Tibial artery (tissue), 4 donors: ENCODE measurements at regions not wholly inside any gene's neighbourhood (a gene's known extent, or its start where the extent isn't known, plus 50 kb on each side); places are given as distances from the start of the nearest gene placed in this dataset.

Source experiments
- DNase-seq, 2 donors: peaks; one replicate each; pipeline ENCODE4 v3.0.0-alpha.2; 2019
- H3K27ac ChIP-seq, 2 donors: fragments of 200-600 bp; sonication (generic) in 1 of 2; 1 replicate in 1 of 2; 2 replicates in 1 of 2; pipeline ENCODE4 v1.5.1; 2018 to 2019; ENCODE audit warnings: mild to moderate bottlenecking in 1 of 2
- H3K27me3 ChIP-seq, 2 donors: fragments of 200-600 bp; sonication (generic) in 1 of 2; one replicate each; pipeline versions ENCODE4 v1.5.1 to v1.6.0; 2016 to 2019
- H3K36me3 ChIP-seq, 3 donors: fragments of 200-600 bp; sonication (generic) in 2 of 3; one replicate each; pipeline ENCODE4 v1.5.1; 2016 to 2019; ENCODE audit warnings: mild to moderate bottlenecking in 2 of 3
- H3K4me1 ChIP-seq, 4 donors: fragments of 200-600 bp; sonication (generic) in 2 of 4; 1 replicate in 3 of 4; 2 replicates in 1 of 4; pipeline ENCODE4 v1.5.1; 2016 to 2019
- H3K4me3 ChIP-seq, 2 donors: fragments of 200-600 bp; sonication (generic) in 1 of 2; 1 replicate in 1 of 2; 2 replicates in 1 of 2; pipeline ENCODE4 v1.5.1; 2018 to 2019; ENCODE audit warnings: mild to moderate bottlenecking in 2 of 2
- H3K9me3 ChIP-seq, 3 donors: fragments of 200-600 bp; sonication (generic) in 1 of 3; one replicate each; pipeline ENCODE4 v1.5.1; 2016 to 2019
- intact Hi-C: fragments of 100-400 bp; cut with DNase I; formaldehyde crosslinking; loops from one replicate; pipeline ENCODE4 v1.15.0; 2023; ENCODE audit warnings: low total_unique reads
- TF ChIP-seq, protein P1 (sequence below), 2 experiments: fragments of 200-600 bp in 1 of 2; fragments of 450-650 bp in 1 of 2; IDR thresholded peaks; one replicate each; pipeline ENCODE4 v1.5.1; 2017 to 2019; ENCODE audit warnings: antibody characterized with exemption in 2 of 2, mild to moderate bottlenecking in 1 of 2, moderate library complexity in 1 of 2

DNA sequence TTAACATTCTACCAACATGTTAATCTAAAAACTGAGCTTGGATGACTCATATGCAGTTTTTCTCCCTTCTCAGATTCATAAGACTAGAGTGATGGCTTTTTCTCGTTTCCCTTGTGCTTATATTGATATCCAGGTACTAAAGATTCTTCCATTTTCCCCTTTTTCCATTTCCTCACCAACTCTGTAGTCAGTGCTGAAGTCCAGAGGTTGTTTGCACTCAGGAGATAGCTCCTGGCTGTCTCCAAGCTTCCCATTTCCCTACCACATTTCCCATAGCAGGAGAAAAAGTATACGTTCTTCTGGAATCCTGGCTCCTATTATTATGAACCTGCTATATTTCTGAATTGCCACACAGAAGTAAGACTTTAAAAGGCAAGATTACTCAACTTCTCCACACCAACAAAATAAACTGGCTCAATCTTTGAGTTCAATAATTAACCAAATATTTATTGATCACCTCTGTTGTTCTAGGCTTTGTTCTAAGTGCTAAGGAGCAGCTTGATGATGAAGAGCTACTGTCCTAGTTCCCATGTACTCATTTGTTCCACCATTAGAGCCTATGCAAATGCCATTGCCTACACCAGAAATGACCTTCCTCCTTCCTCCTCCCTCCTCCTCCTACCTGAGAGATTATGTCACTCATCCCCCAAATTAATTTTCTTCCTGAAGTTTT, 454.4 kb upstream of the RPS6KA3 start:
- Histone ChIP-seq H3K27ac (no peak overlapping the region), H3K27me3 (no peaks in the 10 kb centered on the region), H3K36me3 (no peaks in the 10 kb centered on the region), H3K4me1 (no peaks in the 10 kb centered on the region), H3K9me3 (no peaks in the 10 kb centered on the region), H3K4me3 (no peak overlapping the region)
- no peak for DNase-seq
- intact Hi-C loops = no loop called here
- TF ChIP-seq, protein P1, sequence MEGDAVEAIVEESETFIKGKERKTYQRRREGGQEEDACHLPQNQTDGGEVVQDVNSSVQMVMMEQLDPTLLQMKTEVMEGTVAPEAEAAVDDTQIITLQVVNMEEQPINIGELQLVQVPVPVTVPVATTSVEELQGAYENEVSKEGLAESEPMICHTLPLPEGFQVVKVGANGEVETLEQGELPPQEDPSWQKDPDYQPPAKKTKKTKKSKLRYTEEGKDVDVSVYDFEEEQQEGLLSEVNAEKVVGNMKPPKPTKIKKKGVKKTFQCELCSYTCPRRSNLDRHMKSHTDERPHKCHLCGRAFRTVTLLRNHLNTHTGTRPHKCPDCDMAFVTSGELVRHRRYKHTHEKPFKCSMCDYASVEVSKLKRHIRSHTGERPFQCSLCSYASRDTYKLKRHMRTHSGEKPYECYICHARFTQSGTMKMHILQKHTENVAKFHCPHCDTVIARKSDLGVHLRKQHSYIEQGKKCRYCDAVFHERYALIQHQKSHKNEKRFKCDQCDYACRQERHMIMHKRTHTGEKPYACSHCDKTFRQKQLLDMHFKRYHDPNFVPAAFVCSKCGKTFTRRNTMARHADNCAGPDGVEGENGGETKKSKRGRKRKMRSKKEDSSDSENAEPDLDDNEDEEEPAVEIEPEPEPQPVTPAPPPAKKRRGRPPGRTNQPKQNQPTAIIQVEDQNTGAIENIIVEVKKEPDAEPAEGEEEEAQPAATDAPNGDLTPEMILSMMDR (IDR thresholded peaks at IDR 0.05) = no peak

DNA sequence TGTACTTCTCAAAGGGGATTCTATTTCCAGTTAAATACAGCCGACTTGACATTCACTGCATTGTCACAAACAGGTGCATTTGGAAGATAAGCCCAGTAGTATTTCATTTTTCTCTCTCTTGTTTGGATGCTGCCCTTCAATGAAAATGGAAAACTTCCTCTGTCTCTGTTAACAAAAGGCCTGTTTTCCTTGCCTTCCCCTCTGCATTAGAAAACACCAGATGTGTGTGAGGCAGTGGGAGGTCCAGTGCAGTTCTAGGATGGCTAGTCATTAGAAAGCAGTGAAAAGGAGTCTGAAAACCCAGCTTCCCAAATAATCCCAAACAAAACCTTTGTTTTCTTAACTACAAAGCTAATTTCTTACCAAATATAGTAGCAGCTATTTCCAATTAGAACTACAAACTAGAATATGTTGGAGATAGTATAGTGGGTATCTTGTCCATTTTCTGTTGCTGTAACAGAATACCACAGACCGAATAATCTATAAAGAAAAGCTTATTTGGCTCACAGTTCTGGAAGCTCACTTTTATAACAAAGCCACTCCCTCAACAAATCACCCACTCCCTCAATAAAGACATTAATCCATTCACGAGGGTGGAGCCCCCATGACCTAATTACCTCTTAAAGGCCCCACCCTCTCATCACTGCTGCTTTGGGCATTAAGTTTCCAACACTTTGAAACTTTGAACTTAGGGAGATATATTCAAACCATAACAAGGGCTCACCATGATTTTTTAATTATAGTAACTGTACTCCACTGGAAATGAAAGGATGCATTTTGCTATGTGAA, 452.1 kb upstream of the RPS6KA3 start:
- no peaks in the 10 kb centered on the region for H3K27me3 ChIP-seq
- intact Hi-C loops = no loop called here
- no peak for DNase-seq
- H3K4me3 ChIP-seq = no peak overlapping the region
- no peaks in the 10 kb centered on the region for H3K36me3 ChIP-seq
- H3K9me3 ChIP-seq = no peaks in the 10 kb centered on the region
- no peak overlapping the region for H3K27ac ChIP-seq
- TF ChIP-seq, protein P1 (IDR thresholded peaks at IDR 0.05) = no peak
- H3K4me1 ChIP-seq = no peaks in the 10 kb centered on the region

DNA sequence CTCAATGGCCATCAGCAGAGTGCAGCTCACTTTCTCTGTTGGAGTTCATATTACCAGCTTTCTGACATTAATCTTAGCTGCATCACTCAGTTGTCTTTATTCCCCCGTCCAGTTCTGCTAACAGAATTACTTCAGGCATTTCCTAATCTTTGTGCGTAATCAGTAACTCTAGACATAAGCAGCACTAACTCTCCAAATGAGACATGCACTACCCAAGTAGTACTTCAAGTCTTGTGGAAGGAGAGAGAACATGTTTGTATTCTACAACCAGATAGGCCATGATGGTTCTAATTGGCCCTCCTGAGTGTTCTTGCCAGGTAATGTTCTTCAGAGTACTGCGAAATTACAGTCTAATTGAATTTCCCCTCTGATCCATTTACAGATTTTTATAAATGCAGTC, 448.5 kb upstream of the RPS6KA3 start:
- no peak overlapping the region for H3K4me3 ChIP-seq
- H3K4me1 ChIP-seq = no peaks in the 10 kb centered on the region
- H3K27me3 ChIP-seq = no peaks in the 10 kb centered on the region
- intact Hi-C loops = no loop called here
- no peaks in the 10 kb centered on the region for H3K36me3 ChIP-seq
- TF ChIP-seq, protein P1 (IDR thresholded peaks at IDR 0.05) = no peak
- no peak overlapping the region for H3K27ac ChIP-seq
- no peaks in the 10 kb centered on the region for H3K9me3 ChIP-seq
- no peak for DNase-seq

DNA sequence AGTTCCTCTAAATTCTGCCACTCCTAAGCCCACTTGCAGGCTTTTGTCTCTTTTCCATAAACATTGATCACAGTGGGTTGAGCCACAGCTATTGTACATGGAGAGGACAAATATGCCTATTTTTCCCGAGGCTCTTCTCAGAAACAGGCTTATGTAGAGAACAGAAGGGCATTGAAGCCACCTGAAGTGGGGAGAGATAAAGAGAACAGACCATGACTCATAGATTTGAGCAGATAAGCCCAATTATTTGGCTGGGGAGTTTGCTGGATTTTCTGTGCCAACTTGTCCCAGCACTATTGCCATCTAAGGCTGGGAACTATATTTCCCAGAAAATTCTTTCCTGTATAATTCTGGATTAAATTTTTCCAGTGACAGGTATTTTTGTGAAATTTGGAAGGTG, 446.1 kb upstream of the RPS6KA3 start:
- TF ChIP-seq, protein P1 (IDR thresholded peaks at IDR 0.05) = no peak
- H3K4me3 ChIP-seq = no peak overlapping the region
- no peaks in the 10 kb centered on the region for H3K27me3 ChIP-seq
- H3K4me1 ChIP-seq = no peaks in the 10 kb centered on the region
- no peak for DNase-seq
- no peaks in the 10 kb centered on the region for H3K9me3 ChIP-seq
- no peaks in the 10 kb centered on the region for H3K36me3 ChIP-seq
- intact Hi-C loops = no loop called here
- H3K27ac ChIP-seq = no peak overlapping the region

DNA sequence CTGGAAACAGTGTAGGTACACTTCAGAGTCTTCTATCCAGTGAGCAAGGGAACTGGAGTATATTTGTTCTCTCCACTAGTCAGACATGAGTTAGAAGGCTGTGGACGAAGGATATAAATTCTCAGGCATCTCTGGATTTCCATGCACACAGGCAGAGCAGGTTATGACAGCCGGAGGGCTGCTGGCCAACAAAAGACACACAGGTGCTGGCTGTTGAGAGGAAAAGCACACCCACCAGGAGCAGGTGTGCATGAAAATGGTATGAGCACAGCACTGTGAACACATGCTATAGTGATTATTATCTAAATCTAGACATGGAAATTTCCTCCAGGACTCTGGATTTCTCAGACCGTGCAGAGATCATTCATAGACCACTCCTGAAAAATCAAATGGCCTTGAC, 444.7 kb upstream of the RPS6KA3 start:
- Histone ChIP-seq H3K4me1 (no peaks in the 10 kb centered on the region), H3K27me3 (no peaks in the 10 kb centered on the region), H3K4me3 (no peak overlapping the region), H3K9me3 (no peaks in the 10 kb centered on the region), H3K36me3 (no peaks in the 10 kb centered on the region), H3K27ac (no peak overlapping the region)
- no peak for DNase-seq
- intact Hi-C loops = no loop called here
- TF ChIP-seq, protein P1 (IDR thresholded peaks at IDR 0.05) = no peak
